ENCODE measurements at regions not wholly inside any gene's neighbourhood (a gene's known extent, or its start where the extent isn't known, plus 50 kb on each side); places are given as distances from the start of the nearest gene placed in this dataset.

DNA sequence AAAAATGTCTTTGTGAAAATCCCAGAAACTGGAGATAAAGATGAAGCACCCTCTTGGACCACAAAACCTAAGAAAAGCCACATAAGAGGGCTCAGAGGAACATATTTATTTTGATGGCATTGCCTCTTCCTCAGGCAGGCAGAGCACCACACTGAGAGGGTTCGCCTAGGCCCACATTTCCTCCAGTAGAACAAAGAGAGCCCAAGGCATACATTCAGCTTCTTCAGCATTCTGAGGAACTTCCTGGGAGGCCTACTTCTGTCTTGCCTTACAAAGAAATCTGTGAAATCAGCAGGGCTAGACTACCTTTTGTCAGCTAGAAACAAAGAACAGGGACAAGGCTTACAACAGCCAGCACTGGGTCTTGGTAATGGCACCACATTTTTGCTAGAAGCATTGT, 1325.3 kb downstream of the SI start:
- H3K9me2 ChIP-seq (ENCODE audit: insufficient read depth): no peaks in the 10 kb centered on the region
- no peak overlapping the region for H3K4me2 ChIP-seq (ENCODE audit: low read length)
- RAD21 ChIA-PET (ENCODE audit: low non-redundant PET in 1 of 2, low total read pairs in 2 of 2, uncharacterized antibody in 2 of 2, unreplicated experiment in 2 of 2): no interaction called here
- POLR2A ChIA-PET: no interaction called here
- no peaks in the 10 kb centered on the region for H3K79me2 ChIP-seq (ENCODE audit: insufficient read depth, low read length)
- H3K27me3 ChIP-seq (ENCODE audit: insufficient read depth, low read length): no peaks in the 10 kb centered on the region
- no peak overlapping the region for H3K27ac ChIP-seq (ENCODE audit: low read depth, low read length)
- no peak overlapping the region for H3K4me3 ChIP-seq (replicated peaks in 1 of 2; ENCODE audit: low read depth in 1 of 2, low read length in 2 of 2)
- H3K9me3 ChIP-seq (ENCODE audit: control insufficient read depth in 1 of 2, insufficient read depth in 1 of 2, low read depth in 1 of 2, low read length in 2 of 2): no peaks in the 10 kb centered on the region
- intact Hi-C loops (cut with micrococcal nuclease): no loop called here
- H2AFZ ChIP-seq (ENCODE audit: low read depth, low read length, poor library complexity, severe bottlenecking): no peak overlapping the region
- H3K36me3 ChIP-seq (ENCODE audit: control insufficient read depth in 1 of 2, insufficient read depth in 2 of 2, low read length in 2 of 2): no peaks in the 10 kb centered on the region
- CTCF ChIA-PET: no interaction called here
- no peak for DNase-seq (ENCODE audit: low read depth, low spot score)
- H3K9ac ChIP-seq (ENCODE audit: low read length): no peak overlapping the region
- ATAC-seq: no peak
- H4K20me1 ChIP-seq (ENCODE audit: insufficient read depth): no peaks in the 10 kb centered on the region
- H3K4me1 ChIP-seq (ENCODE audit: control insufficient read depth in 1 of 2, insufficient read depth in 2 of 2, low read length in 2 of 2): no peaks in the 10 kb centered on the region
- no TSS peak for BruUV-seq (replicated peaks)
- TF ChIP-seq, protein P1, sequence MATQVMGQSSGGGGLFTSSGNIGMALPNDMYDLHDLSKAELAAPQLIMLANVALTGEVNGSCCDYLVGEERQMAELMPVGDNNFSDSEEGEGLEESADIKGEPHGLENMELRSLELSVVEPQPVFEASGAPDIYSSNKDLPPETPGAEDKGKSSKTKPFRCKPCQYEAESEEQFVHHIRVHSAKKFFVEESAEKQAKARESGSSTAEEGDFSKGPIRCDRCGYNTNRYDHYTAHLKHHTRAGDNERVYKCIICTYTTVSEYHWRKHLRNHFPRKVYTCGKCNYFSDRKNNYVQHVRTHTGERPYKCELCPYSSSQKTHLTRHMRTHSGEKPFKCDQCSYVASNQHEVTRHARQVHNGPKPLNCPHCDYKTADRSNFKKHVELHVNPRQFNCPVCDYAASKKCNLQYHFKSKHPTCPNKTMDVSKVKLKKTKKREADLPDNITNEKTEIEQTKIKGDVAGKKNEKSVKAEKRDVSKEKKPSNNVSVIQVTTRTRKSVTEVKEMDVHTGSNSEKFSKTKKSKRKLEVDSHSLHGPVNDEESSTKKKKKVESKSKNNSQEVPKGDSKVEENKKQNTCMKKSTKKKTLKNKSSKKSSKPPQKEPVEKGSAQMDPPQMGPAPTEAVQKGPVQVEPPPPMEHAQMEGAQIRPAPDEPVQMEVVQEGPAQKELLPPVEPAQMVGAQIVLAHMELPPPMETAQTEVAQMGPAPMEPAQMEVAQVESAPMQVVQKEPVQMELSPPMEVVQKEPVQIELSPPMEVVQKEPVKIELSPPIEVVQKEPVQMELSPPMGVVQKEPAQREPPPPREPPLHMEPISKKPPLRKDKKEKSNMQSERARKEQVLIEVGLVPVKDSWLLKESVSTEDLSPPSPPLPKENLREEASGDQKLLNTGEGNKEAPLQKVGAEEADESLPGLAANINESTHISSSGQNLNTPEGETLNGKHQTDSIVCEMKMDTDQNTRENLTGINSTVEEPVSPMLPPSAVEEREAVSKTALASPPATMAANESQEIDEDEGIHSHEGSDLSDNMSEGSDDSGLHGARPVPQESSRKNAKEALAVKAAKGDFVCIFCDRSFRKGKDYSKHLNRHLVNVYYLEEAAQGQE (IDR thresholded peaks at IDR 0.05; ENCODE audit: low read depth): no peak
- TF ChIP-seq ZNF274 (IDR thresholded peaks at IDR 0.05; ENCODE audit: low read depth, low read length) (no peak), SIN3A (IDR thresholded peaks at IDR 0.05; ENCODE audit: low read depth) (no peak), TCF7L2 (IDR thresholded peaks at IDR 0.05; ENCODE audit: borderline replicate concordance, extremely low read depth, insufficient read depth, insufficient read length) (no peak), ZFX (IDR thresholded peaks at IDR 0.05) (no peak), FOSL1 (IDR thresholded peaks at IDR 0.05; ENCODE audit: low read depth) (no peak), SP1 (IDR thresholded peaks at IDR 0.05; ENCODE audit: low read depth) (no peak), SRF (IDR thresholded peaks at IDR 0.05; ENCODE audit: low read depth) (no peak), CEBPB (IDR thresholded peaks at IDR 0.05; ENCODE audit: low read depth) (no peak), JUND (IDR thresholded peaks at IDR 0.05) (no peak), EZH2 (IDR thresholded peaks at IDR 0.05) (no peak), EGR1 (IDR thresholded peaks at IDR 0.05; ENCODE audit: low read depth) (no peak)
- TF ChIP-seq, protein P2, sequence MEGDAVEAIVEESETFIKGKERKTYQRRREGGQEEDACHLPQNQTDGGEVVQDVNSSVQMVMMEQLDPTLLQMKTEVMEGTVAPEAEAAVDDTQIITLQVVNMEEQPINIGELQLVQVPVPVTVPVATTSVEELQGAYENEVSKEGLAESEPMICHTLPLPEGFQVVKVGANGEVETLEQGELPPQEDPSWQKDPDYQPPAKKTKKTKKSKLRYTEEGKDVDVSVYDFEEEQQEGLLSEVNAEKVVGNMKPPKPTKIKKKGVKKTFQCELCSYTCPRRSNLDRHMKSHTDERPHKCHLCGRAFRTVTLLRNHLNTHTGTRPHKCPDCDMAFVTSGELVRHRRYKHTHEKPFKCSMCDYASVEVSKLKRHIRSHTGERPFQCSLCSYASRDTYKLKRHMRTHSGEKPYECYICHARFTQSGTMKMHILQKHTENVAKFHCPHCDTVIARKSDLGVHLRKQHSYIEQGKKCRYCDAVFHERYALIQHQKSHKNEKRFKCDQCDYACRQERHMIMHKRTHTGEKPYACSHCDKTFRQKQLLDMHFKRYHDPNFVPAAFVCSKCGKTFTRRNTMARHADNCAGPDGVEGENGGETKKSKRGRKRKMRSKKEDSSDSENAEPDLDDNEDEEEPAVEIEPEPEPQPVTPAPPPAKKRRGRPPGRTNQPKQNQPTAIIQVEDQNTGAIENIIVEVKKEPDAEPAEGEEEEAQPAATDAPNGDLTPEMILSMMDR (IDR thresholded peaks at IDR 0.05 in 2 of 3, conservative IDR thresholded peaks at IDR 0.05 in 1 of 3; ENCODE audit: borderline replicate concordance in 1 of 3, insufficient read depth in 1 of 3, low read depth in 2 of 3, low read length in 2 of 3): no peak
- TF ChIP-seq, protein P3, sequence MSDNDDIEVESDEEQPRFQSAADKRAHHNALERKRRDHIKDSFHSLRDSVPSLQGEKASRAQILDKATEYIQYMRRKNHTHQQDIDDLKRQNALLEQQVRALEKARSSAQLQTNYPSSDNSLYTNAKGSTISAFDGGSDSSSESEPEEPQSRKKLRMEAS (IDR thresholded peaks at IDR 0.05): no peak

All from HCT116 (cell line).